SIG-M5 treated with dmso at 0.1 percent for 504 hours (cell line): ENCODE measurements at regions not wholly inside any gene's neighbourhood (a gene's known extent, or its start where the extent isn't known, plus 50 kb on each side); places are given as distances from the start of the nearest gene placed in this dataset.
"Not testable (repeated sequence)": the region's sequence is repeated elsewhere in the genome, so short reads cannot be mapped to it uniquely, and the experiment has no call there.

Source experiments
- DNase-seq: peaks from one replicate; lab custom pipeline; 2025; ENCODE audit not compliant: unreplicated experiment; lab: John Stamatoyannopoulos, UW

GRCh38 chr1:81183553-81183952 lies 617.2 kb upstream of the ADGRL2 start:
- no peak for DNase-seq

GRCh38 chr1:81183051-81183450 lies 617.7 kb upstream of the ADGRL2 start:
- DNase-seq: no peak

- peak; percentile 32 for DNase-seq
Observed at GRCh38 chr1:81179242-81179641, 621.5 kb upstream of the ADGRL2 start.

- DNase-seq: not testable (repeated sequence)
Observed at GRCh38 chr1:81178431-81179093, 622.2 kb upstream of the ADGRL2 start.

GRCh38 chr1:81174811-81175476 lies 625.8 kb upstream of the ADGRL2 start:
- DNase-seq: peak; percentile 15

- no peak for DNase-seq
Observed at GRCh38 chr1:81174052-81174451, 626.7 kb upstream of the ADGRL2 start.

GRCh38 chr1:81172483-81172882 lies 628.3 kb upstream of the ADGRL2 start:
- DNase-seq: no peak

GRCh38 chr1:81170721-81171120 lies 630.0 kb upstream of the ADGRL2 start:
- no peak for DNase-seq

GRCh38 chr1:81165963-81166362 lies 634.8 kb upstream of the ADGRL2 start:
- no peak for DNase-seq

- DNase-seq: no peak
Observed at GRCh38 chr1:81160696-81161095, 640.0 kb upstream of the ADGRL2 start.

- no peak for DNase-seq
Observed at GRCh38 chr1:81158592-81158991, 642.1 kb upstream of the ADGRL2 start.

- DNase-seq: no peak
Observed at GRCh38 chr1:81157686-81158085, 643.0 kb upstream of the ADGRL2 start.

GRCh38 chr1:81156887-81157286 lies 643.8 kb upstream of the ADGRL2 start:
- DNase-seq: no peak

- no peak for DNase-seq
Observed at GRCh38 chr1:81155131-81155530, 645.6 kb upstream of the ADGRL2 start.

- no peak for DNase-seq
Observed at GRCh38 chr1:81151206-81151605, 649.5 kb upstream of the ADGRL2 start.

- DNase-seq: no peak
Observed at GRCh38 chr1:81149649-81150325, 650.9 kb upstream of the ADGRL2 start.

GRCh38 chr1:81144240-81144825 lies 656.4 kb upstream of the ADGRL2 start:
- no peak for DNase-seq

- DNase-seq: no peak
Observed at GRCh38 chr1:81142099-81142826, 658.5 kb upstream of the ADGRL2 start.

GRCh38 chr1:81135524-81135923 lies 665.2 kb upstream of the ADGRL2 start:
- DNase-seq: no peak

GRCh38 chr1:81129776-81130175 lies 671.0 kb upstream of the ADGRL2 start:
- no peak for DNase-seq

- no peak for DNase-seq
Observed at GRCh38 chr1:81129366-81129765, 671.4 kb upstream of the ADGRL2 start.
